Transverse colon (tissue), 4 donors: ENCODE measurements at regions not wholly inside any gene's neighbourhood (a gene's known extent, or its start where the extent isn't known, plus 50 kb on each side); places are given as distances from the start of the nearest gene placed in this dataset.

ENCODE experiments used
- CTCF ChIP-seq, 5 experiments: fragments of 200-600 bp in 3 of 5; fragments of 450-650 bp in 2 of 5; sonication (generic) in 3 of 5; IDR thresholded peaks; 1 replicate in 2 of 5; 2 replicates in 3 of 5; pipeline ENCODE4 v1.5.1; 2016 to 2017; ENCODE audit warnings: antibody characterized with exemption in 5 of 5, inconsistent platforms in 3 of 5, mild to moderate bottlenecking in 2 of 5, moderate library complexity in 1 of 5
- EP300 ChIP-seq: sonication (generic); formaldehyde crosslinking; IDR thresholded peaks from one replicate; pipeline ENCODE4 v1.6.1; 2017; ENCODE audit warnings: antibody characterized with exemption, low read depth
- POLR2A ChIP-seq: fragments of 450-650 bp; IDR thresholded peaks from one replicate; pipeline ENCODE4 v1.6.1; 2016; ENCODE audit warnings: antibody characterized with exemption, mild to moderate bottlenecking, moderate library complexity
- POLR2AphosphoS5 ChIP-seq, 3 donors: sonication (generic); formaldehyde crosslinking; IDR thresholded peaks; one replicate each; pipeline ENCODE4 v1.6.1; 2016; ENCODE audit warnings: antibody characterized with exemption in 3 of 3

DNA sequence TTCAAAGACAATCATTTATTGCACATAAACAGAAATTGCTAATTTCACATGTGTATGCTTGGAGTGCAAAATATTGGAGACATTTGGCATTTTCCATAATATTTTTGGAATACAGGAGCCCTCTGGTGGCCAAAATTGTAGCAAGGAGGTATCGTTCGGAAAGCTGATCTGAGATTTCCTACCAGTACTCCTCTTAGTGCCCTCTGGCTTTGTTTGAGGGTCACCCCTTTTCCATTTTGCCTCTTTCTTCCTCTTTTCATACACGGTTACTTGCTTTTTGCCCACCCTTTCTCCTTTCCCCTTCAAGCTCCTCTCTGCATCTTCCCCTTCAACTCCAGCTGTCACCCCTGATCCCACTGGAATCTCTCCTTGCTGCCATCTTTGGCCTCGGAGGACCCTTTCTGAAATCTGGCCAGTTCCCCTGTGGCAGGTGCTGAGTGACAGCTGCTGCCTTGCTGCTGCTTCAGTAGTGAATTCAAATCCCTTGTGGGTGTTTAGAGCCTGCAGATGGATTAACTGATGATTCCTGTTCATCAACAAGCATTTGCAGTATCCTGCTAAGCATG is 164.6 kb upstream of the PARP11 start:
- TF ChIP-seq CTCF (IDR thresholded peaks at IDR 0.05) (peak; percentile 70 to 79 (median 72)), POLR2AphosphoS5 (IDR thresholded peaks at IDR 0.05) (no peak), EP300 (no peak), POLR2A (no peak)
